ENCODE measurements at regions not wholly inside any gene's neighbourhood (a gene's known extent, or its start where the extent isn't known, plus 50 kb on each side); places are given as distances from the start of the nearest gene placed in this dataset.

DNA sequence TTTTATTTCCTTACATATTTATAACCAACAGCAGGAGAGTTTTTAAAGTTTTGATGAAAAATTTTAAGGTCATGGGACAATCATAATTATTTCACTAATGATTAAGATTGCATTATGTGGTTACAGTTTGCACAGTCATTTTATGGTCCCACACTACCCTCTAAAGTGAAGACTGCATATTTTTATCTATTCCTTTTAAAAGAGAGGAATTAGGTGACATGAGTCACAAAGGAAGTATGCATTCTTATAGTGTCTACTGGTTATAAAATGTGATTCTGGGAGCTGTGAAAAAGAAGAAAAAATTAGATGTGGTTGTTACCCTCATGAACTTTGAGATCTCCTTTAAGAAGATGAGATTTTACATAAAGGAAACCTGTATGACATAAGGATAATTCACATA, 87.9 kb upstream of the GRIA1 start:
- DNase-seq = no peak

- no peak for DNase-seq
Measured at GRCh38 chr5:153403470-153403869, 87.0 kb upstream of the GRIA1 start.

GRCh38 chr5:153404747-153405146, 85.7 kb upstream of the GRIA1 start:
- no peak for DNase-seq

DNA sequence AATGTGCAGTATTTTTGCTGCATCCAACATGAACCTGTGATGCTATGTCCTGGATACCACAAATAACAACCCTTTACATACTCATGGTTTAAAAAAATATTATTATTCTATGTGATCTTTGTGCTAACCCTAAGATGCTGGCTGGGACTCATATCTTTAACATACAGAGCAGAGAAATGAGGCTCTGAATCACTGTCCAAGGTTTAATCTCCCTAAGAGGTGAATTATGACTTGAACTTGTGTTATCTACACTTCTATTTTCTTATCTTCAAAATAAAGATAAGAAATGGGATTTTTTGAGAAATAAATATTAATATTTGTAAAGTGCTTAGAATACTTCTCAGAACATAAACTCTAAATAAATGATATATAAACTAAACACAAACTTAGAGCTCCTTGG, 68.8 kb upstream of the GRIA1 start:
- DNase-seq = no peak

DNA sequence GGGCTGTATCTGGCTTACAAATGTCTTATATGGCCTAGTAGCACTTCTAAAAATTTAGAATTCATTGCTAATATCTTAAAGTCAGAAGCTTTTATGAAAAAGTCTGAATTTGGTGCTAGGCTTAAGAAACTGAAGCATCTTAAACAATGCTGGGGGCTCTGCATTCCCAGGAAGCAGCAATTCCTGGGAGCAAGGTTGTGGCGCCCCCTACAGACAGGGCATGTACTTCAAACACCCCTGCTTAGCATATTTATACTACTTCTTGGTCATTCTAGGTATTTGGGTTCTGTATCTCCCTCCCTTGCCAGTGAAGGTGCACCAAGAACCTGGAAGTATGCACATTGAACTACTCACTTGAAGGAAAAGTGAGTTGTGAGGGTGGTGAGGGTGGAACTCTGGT, 64.6 kb upstream of the GRIA1 start:
- no peak for DNase-seq

- DNase-seq = no peak
Measured at GRCh38 chr5:153429761-153430380, 60.6 kb upstream of the GRIA1 start.

GRCh38 chr5:153432583-153432982, 57.9 kb upstream of the GRIA1 start:
- DNase-seq = no peak

DNA sequence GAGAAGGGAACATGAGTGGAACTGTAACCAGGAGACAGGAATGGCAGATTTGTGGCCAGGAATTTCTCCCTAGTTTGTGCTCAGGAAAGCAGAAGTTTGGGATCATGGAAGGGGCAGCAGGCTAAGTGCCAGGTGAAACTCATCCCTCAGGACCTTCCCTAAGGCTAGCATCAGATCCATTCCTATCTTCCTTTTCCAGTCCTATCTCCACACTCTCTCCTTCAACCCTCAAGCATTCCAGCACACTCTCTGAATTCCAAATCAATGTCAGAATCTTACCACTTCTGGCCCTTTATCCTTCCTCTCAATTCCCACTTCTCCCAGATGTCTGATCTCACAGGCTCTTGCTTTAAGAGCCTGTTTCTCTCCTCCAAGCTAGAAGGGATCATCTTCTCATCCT, 53.2 kb upstream of the GRIA1 start:
- no peak for DNase-seq

- DNase-seq = no peak
Measured at GRCh38 chr5:153439130-153439529, 51.3 kb upstream of the GRIA1 start.

Measured in NCI-H2081 treated with DMSO at 0.1 percent for 48 hours (cell line).